HepG2 (cell line): ENCODE measurements at regions not wholly inside any gene's neighbourhood (a gene's known extent, or its start where the extent isn't known, plus 50 kb on each side); places are given as distances from the start of the nearest gene placed in this dataset.

Experiments
- BORCS8-MEF2B ChIP-seq: sonication (generic); formaldehyde crosslinking; IDR thresholded peaks from 2 replicates; pipeline ENCODE4 v1.8.0; 2022; ENCODE audit warnings: mild to moderate bottlenecking, missing genetic modification reagents
- CREM ChIP-seq, 2 experiments: sonication (generic) in 1 of 2; formaldehyde crosslinking in 1 of 2; IDR thresholded peaks; 2 replicates each; pipeline versions ENCODE4 v1.4.0 to v1.6.1; 2016 to 2020; ENCODE audit warnings: antibody characterized with exemption in 1 of 2, mild to moderate bottlenecking in 1 of 2, missing genetic modification reagents in 1 of 2
- MLX ChIP-seq: IDR thresholded peaks from 2 replicates; pipeline ENCODE4 v1.6.1; 2016
- PBX3 ChIP-seq: sonication (generic); formaldehyde crosslinking; IDR thresholded peaks from 2 replicates; pipeline ENCODE4 v1.8.1; 2023; ENCODE audit warnings: missing genetic modification reagents, inconsistent platforms, borderline replicate concordance
- PRPF4 ChIP-seq: fragments of 200-400 bp; formaldehyde crosslinking; IDR thresholded peaks from 2 replicates; pipeline ENCODE4 v1.6.1; 2016; ENCODE audit warnings: low read length, low read depth; ENCODE audit not compliant: poor library complexity, severe bottlenecking
- ZFX ChIP-seq: sonication (generic); formaldehyde crosslinking; IDR thresholded peaks from 2 replicates; pipeline ENCODE4 v1.4.0; 2020; ENCODE audit warnings: mild to moderate bottlenecking, low read depth, missing genetic modification reagents, moderate library complexity
- ZNF230 ChIP-seq: sonication (generic); formaldehyde crosslinking; IDR thresholded peaks from 2 replicates; pipeline ENCODE4 v1.4.0; 2020; ENCODE audit warnings: mild to moderate bottlenecking, missing genetic modification reagents
- ZNF232 ChIP-seq: sonication (generic); formaldehyde crosslinking; IDR thresholded peaks from 2 replicates; pipeline ENCODE4 v1.4.0; 2020; ENCODE audit warnings: missing genetic modification reagents, borderline replicate concordance
- ZNF749 ChIP-seq: sonication (generic); formaldehyde crosslinking; IDR thresholded peaks from 2 replicates; pipeline ENCODE4 v1.8.0; 2022; ENCODE audit warnings: mild to moderate bottlenecking, missing genetic modification reagents, moderate library complexity, borderline replicate concordance
- TF ChIP-seq, protein P1 (sequence below): sonication (generic); formaldehyde crosslinking; IDR thresholded peaks from 2 replicates; pipeline ENCODE4 v1.5.0; 2020; ENCODE audit warnings: mild to moderate bottlenecking, missing genetic modification reagents, moderate library complexity
- TF ChIP-seq, protein P2 (sequence below): sonication (generic); formaldehyde crosslinking; IDR thresholded peaks from 2 replicates; pipeline ENCODE4 v1.4.0; 2020; ENCODE audit warnings: mild to moderate bottlenecking, missing genetic modification reagents
- TF ChIP-seq, protein P3 (sequence below): sonication (generic); formaldehyde crosslinking; IDR thresholded peaks from 2 replicates; pipeline ENCODE4 v1.9.0; 2021; ENCODE audit warnings: missing genetic modification reagents, borderline replicate concordance

GRCh38 chr2:83574614-83575013 lies 884.5 kb downstream of the SUCLG1 start:
- TF ChIP-seq ZNF232 (CRISPR knock-in tag) (no peak), CREM (IDR thresholded peaks at IDR 0.05) (no peak), CREM (CRISPR knock-in tag; IDR thresholded peaks at IDR 0.05) (no peak), PRPF4 (no peak), ZNF230 (no peak), ZFX (CRISPR knock-in tag) (no peak), MLX (CRISPR knock-in tag) (no peak), PBX3 (CRISPR knock-in tag) (no peak), ZNF749 (CRISPR knock-in tag) (no peak), BORCS8-MEF2B (no peak)
- TF ChIP-seq, protein P1, sequence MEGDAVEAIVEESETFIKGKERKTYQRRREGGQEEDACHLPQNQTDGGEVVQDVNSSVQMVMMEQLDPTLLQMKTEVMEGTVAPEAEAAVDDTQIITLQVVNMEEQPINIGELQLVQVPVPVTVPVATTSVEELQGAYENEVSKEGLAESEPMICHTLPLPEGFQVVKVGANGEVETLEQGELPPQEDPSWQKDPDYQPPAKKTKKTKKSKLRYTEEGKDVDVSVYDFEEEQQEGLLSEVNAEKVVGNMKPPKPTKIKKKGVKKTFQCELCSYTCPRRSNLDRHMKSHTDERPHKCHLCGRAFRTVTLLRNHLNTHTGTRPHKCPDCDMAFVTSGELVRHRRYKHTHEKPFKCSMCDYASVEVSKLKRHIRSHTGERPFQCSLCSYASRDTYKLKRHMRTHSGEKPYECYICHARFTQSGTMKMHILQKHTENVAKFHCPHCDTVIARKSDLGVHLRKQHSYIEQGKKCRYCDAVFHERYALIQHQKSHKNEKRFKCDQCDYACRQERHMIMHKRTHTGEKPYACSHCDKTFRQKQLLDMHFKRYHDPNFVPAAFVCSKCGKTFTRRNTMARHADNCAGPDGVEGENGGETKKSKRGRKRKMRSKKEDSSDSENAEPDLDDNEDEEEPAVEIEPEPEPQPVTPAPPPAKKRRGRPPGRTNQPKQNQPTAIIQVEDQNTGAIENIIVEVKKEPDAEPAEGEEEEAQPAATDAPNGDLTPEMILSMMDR (CRISPR knock-in tag) = no peak
- TF ChIP-seq, protein P2, sequence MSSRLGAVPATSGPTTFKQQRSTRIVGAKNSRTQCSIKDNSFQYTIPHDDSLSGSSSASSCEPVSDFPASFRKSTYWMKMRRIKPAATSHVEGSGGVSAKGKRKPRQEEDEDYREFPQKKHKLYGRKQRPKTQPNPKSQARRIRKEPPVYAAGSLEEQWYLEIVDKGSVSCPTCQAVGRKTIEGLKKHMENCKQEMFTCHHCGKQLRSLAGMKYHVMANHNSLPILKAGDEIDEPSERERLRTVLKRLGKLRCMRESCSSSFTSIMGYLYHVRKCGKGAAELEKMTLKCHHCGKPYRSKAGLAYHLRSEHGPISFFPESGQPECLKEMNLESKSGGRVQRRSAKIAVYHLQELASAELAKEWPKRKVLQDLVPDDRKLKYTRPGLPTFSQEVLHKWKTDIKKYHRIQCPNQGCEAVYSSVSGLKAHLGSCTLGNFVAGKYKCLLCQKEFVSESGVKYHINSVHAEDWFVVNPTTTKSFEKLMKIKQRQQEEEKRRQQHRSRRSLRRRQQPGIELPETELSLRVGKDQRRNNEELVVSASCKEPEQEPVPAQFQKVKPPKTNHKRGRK (CRISPR knock-in tag) = no peak
- TF ChIP-seq, protein P3, sequence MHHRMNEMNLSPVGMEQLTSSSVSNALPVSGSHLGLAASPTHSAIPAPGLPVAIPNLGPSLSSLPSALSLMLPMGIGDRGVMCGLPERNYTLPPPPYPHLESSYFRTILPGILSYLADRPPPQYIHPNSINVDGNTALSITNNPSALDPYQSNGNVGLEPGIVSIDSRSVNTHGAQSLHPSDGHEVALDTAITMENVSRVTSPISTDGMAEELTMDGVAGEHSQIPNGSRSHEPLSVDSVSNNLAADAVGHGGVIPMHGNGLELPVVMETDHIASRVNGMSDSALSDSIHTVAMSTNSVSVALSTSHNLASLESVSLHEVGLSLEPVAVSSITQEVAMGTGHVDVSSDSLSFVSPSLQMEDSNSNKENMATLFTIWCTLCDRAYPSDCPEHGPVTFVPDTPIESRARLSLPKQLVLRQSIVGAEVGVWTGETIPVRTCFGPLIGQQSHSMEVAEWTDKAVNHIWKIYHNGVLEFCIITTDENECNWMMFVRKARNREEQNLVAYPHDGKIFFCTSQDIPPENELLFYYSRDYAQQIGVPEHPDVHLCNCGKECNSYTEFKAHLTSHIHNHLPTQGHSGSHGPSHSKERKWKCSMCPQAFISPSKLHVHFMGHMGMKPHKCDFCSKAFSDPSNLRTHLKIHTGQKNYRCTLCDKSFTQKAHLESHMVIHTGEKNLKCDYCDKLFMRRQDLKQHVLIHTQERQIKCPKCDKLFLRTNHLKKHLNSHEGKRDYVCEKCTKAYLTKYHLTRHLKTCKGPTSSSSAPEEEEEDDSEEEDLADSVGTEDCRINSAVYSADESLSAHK (CRISPR knock-in tag) = no peak
